ENCODE measurements at regions not wholly inside any gene's neighbourhood (a gene's known extent, or its start where the extent isn't known, plus 50 kb on each side); places are given as distances from the start of the nearest gene placed in this dataset.

DNA sequence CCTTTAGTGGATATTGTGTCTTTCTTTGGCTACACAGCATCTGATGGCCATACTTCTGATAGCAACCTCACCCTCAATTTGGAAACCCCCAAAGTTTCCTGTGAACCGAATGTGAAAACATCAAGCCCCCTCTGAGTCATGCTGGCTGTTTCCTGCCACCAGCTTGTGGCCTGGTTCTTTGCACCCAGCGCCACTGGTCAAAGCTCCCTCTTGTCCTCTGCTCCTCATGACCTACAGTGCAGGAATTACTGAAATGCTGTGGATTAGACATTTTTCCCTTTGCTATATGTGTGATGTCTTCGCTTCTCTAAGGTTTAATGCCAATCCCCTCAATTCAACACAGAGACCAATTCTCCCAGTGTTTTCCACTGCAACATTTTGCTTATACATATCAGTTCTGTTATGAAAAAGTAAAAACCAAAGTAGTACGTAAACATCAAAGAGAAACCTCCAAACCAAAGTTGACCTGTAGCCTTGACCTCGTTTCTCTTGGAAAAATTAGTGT lies 224.0 kb upstream of the TENM3 start (continued):
- no peak for TF ChIP-seq HDAC6 (IDR thresholded peaks at IDR 0.05; ENCODE audit: unreplicated experiment)
- TF ChIP-seq KDM1A (IDR thresholded peaks at IDR 0.05; ENCODE audit: borderline replicate concordance), result no peak
- TF ChIP-seq, protein P1, sequence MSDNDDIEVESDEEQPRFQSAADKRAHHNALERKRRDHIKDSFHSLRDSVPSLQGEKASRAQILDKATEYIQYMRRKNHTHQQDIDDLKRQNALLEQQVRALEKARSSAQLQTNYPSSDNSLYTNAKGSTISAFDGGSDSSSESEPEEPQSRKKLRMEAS (IDR thresholded peaks at IDR 0.05; ENCODE audit: low read depth, low read length), result no peak
- TF ChIP-seq BACH1 (IDR thresholded peaks at IDR 0.05; ENCODE audit: borderline replicate concordance), result no peak
- peak; percentile 53; the same call in 1 of the 2 replicates for TF ChIP-seq YY1 (IDR thresholded peaks at IDR 0.05; ENCODE audit: low read depth, low read length)
- no peak for TF ChIP-seq SIN3A (IDR thresholded peaks at IDR 0.05; ENCODE audit: low read depth, low read length)
- no peak for TF ChIP-seq HDAC2 (IDR thresholded peaks at IDR 0.05)
- TF ChIP-seq CHD1 (IDR thresholded peaks at IDR 0.05; ENCODE audit: low read depth, low read length), result no peak
- TF ChIP-seq, protein P2, sequence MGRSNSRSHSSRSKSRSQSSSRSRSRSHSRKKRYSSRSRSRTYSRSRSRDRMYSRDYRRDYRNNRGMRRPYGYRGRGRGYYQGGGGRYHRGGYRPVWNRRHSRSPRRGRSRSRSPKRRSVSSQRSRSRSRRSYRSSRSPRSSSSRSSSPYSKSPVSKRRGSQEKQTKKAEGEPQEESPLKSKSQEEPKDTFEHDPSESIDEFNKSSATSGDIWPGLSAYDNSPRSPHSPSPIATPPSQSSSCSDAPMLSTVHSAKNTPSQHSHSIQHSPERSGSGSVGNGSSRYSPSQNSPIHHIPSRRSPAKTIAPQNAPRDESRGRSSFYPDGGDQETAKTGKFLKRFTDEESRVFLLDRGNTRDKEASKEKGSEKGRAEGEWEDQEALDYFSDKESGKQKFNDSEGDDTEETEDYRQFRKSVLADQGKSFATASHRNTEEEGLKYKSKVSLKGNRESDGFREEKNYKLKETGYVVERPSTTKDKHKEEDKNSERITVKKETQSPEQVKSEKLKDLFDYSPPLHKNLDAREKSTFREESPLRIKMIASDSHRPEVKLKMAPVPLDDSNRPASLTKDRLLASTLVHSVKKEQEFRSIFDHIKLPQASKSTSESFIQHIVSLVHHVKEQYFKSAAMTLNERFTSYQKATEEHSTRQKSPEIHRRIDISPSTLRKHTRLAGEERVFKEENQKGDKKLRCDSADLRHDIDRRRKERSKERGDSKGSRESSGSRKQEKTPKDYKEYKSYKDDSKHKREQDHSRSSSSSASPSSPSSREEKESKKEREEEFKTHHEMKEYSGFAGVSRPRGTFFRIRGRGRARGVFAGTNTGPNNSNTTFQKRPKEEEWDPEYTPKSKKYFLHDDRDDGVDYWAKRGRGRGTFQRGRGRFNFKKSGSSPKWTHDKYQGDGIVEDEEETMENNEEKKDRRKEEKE (IDR thresholded peaks at IDR 0.05), result no peak
- no peak for TF ChIP-seq TARDBP (IDR thresholded peaks at IDR 0.05; ENCODE audit: borderline replicate concordance)
- peak; percentile 84 for TF ChIP-seq PAX5 (IDR thresholded peaks at IDR 0.05; ENCODE audit: borderline replicate concordance, low read depth, low read length)
- TF ChIP-seq RBBP5 (conservative IDR thresholded peaks at IDR 0.05), result no peak; the same call in 1 of the 2 replicates
- TF ChIP-seq SMAD1 (IDR thresholded peaks at IDR 0.05; ENCODE audit: low read depth, partially characterized antibody), result no peak
- TF ChIP-seq, protein P3, sequence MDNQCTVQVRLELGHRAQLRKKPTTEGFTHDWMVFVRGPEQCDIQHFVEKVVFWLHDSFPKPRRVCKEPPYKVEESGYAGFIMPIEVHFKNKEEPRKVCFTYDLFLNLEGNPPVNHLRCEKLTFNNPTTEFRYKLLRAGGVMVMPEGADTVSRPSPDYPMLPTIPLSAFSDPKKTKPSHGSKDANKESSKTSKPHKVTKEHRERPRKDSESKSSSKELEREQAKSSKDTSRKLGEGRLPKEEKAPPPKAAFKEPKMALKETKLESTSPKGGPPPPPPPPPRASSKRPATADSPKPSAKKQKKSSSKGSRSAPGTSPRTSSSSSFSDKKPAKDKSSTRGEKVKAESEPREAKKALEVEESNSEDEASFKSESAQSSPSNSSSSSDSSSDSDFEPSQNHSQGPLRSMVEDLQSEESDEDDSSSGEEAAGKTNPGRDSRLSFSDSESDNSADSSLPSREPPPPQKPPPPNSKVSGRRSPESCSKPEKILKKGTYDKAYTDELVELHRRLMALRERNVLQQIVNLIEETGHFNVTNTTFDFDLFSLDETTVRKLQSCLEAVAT (IDR thresholded peaks at IDR 0.05), result no peak
- peak; percentile 84 for TF ChIP-seq IKZF1 (conservative IDR thresholded peaks at IDR 0.05)
- TF ChIP-seq, protein P4, sequence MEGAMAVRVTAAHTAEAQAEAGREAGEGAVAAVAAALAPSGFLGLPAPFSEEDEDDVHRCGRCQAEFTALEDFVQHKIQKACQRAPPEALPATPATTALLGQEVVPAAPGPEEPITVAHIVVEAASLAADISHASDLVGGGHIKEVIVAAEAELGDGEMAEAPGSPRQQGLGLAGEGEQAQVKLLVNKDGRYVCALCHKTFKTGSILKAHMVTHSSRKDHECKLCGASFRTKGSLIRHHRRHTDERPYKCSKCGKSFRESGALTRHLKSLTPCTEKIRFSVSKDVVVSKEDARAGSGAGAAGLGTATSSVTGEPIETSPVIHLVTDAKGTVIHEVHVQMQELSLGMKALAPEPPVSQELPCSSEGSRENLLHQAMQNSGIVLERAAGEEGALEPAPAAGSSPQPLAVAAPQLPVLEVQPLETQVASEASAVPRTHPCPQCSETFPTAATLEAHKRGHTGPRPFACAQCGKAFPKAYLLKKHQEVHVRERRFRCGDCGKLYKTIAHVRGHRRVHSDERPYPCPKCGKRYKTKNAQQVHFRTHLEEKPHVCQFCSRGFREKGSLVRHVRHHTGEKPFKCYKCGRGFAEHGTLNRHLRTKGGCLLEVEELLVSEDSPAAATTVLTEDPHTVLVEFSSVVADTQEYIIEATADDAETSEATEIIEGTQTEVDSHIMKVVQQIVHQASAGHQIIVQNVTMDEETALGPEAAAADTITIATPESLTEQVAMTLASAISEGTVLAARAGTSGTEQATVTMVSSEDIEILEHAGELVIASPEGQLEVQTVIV (IDR thresholded peaks at IDR 0.05; ENCODE audit: borderline replicate concordance, partially characterized antibody), result no peak
- peak; percentile 54; the same call in 1 of the 2 replicates for TF ChIP-seq CBFB (IDR thresholded peaks at IDR 0.05; ENCODE audit: low read depth)

Data from GM12878 (cell line).